Neuronal stem cell (in vitro differentiated cells): ENCODE measurements at regions not wholly inside any gene's neighbourhood (a gene's known extent, or its start where the extent isn't known, plus 50 kb on each side); places are given as distances from the start of the nearest gene placed in this dataset.

Experiments used
- DNase-seq: peaks from one replicate; pipeline ENCODE4 v3.0.0-alpha.2; 2013; ENCODE audit warnings: low spot score
- H2AFZ ChIP-seq: one replicate; pipeline ENCODE4 v1.6.1; 2013; ENCODE audit warnings: mild to moderate bottlenecking, low read length, inconsistent platforms
- H2AK5ac ChIP-seq: 2 replicates; pipeline ENCODE4 v1.6.1; 2013; ENCODE audit warnings: low read depth, mild to moderate bottlenecking, inconsistent platforms, low read length, moderate library complexity, mixed read lengths
- H2BK120ac ChIP-seq: 2 replicates; pipeline ENCODE4 v1.6.1; 2013; ENCODE audit warnings: low read depth, mild to moderate bottlenecking, inconsistent platforms, low read length, moderate library complexity, mixed read lengths
- H2BK12ac ChIP-seq: one replicate; pipeline ENCODE4 v1.6.1; 2013; ENCODE audit warnings: low read length, inconsistent platforms
- H2BK15ac ChIP-seq: 2 replicates; pipeline ENCODE4 v1.6.1; 2013; ENCODE audit warnings: mild to moderate bottlenecking, low read length, inconsistent platforms, mixed read lengths
- H2BK5ac ChIP-seq: one replicate; pipeline ENCODE4 v1.6.1; 2013; ENCODE audit warnings: inconsistent platforms, mild to moderate bottlenecking, low read length, moderate library complexity
- H3K14ac ChIP-seq: one replicate; pipeline ENCODE4 v1.6.1; 2013; ENCODE audit warnings: low read length, inconsistent platforms
- H3K18ac ChIP-seq: 2 replicates; pipeline ENCODE4 v1.6.1; 2013; ENCODE audit warnings: low read length, inconsistent platforms
- H3K23ac ChIP-seq: 2 replicates; pipeline ENCODE4 v1.6.1; 2013; ENCODE audit warnings: low read depth, mild to moderate bottlenecking, mixed read lengths, low read length, inconsistent platforms; ENCODE audit not compliant: poor library complexity
- H3K27ac ChIP-seq: replicated peaks from 3 replicates; pipeline ENCODE4 v1.5.1; 2013; ENCODE audit warnings: low read length, inconsistent platforms
- H3K27me3 ChIP-seq, 3 experiments: 2 replicates each; pipeline ENCODE4 v1.6.1; 2013; ENCODE audit warnings: low read length in 3 of 3, mild to moderate bottlenecking in 2 of 3, inconsistent platforms in 1 of 3, low read depth in 1 of 3, mixed read lengths in 1 of 3, moderate library complexity in 1 of 3; ENCODE audit not compliant: control insufficient read depth in 3 of 3, insufficient read depth in 3 of 3
- H3K36me3 ChIP-seq, 2 donors: replicated peaks in 1 of 2; 2 replicates each; pipeline ENCODE4 v1.6.1; 2013; ENCODE audit warnings: low read length in 2 of 2; ENCODE audit not compliant: control insufficient read depth in 2 of 2, insufficient read depth in 2 of 2
- H3K4ac ChIP-seq: 2 replicates; pipeline ENCODE4 v1.6.1; 2013; ENCODE audit warnings: inconsistent platforms, mild to moderate bottlenecking, low read length, moderate library complexity
- H3K4me1 ChIP-seq, 2 donors: 1 replicate in 1 of 2; 2 replicates in 1 of 2; pipeline ENCODE4 v1.6.1; 2013; ENCODE audit warnings: low read length in 2 of 2, low read depth in 1 of 2; ENCODE audit not compliant: control insufficient read depth in 2 of 2, insufficient read depth in 1 of 2
- H3K4me2 ChIP-seq: one replicate; pipeline ENCODE4 v1.6.1; 2013; ENCODE audit warnings: mild to moderate bottlenecking, low read length, inconsistent platforms; ENCODE audit not compliant: insufficient read depth, poor library complexity, severe bottlenecking
- H3K4me3 ChIP-seq, 2 donors: 2 replicates each; pipeline ENCODE4 v1.5.1; 2013; ENCODE audit warnings: low read length in 2 of 2, mild to moderate bottlenecking in 2 of 2, inconsistent platforms in 1 of 2, moderate library complexity in 1 of 2
- H3K79me1 ChIP-seq: one replicate; pipeline ENCODE4 v1.6.1; 2013; ENCODE audit warnings: low read depth, mild to moderate bottlenecking, inconsistent platforms, low read length, moderate library complexity
- H3K9ac ChIP-seq: one replicate; pipeline ENCODE4 v1.6.1; 2013; ENCODE audit warnings: mild to moderate bottlenecking, low read depth, low read length, inconsistent platforms; ENCODE audit not compliant: poor library complexity
- H3K9me3 ChIP-seq, 2 donors: replicated peaks in 1 of 2; 2 replicates each; pipeline versions ENCODE3 to v1.6.1; 2013; ENCODE audit warnings: low read length in 2 of 2, mild to moderate bottlenecking in 2 of 2, inconsistent platforms in 1 of 2, low read depth in 1 of 2, mixed read lengths in 1 of 2, moderate library complexity in 1 of 2; ENCODE audit not compliant: control insufficient read depth in 2 of 2, insufficient read depth in 1 of 2
- H4K8ac ChIP-seq: one replicate; pipeline ENCODE4 v1.6.1; 2013; ENCODE audit warnings: low read depth, mild to moderate bottlenecking, inconsistent platforms, low read length, moderate library complexity
- H4K91ac ChIP-seq: one replicate; pipeline ENCODE4 v1.6.1; 2013; ENCODE audit warnings: low read length, low read depth, mild to moderate bottlenecking, inconsistent platforms; ENCODE audit not compliant: poor library complexity
- WGBS, 2 donors: extraction: QIAGEN DNeasy Blood & Tissue Kit; methylation state at CpG; one replicate each; pipeline ENCODE4 v1.1.7; 2013; ENCODE audit warnings: missing lambda C conversion rate in 2 of 2, mixed read lengths in 1 of 2; ENCODE audit not compliant: insufficient read length in 2 of 2, insufficient replicate concordance in 1 of 2; ENCODE audit errors: extremely low coverage in 2 of 2; 5-methylcytosine and 5-hydroxymethylcytosine counted together

- no peak overlapping the region for H3K4me2 ChIP-seq
- no peak overlapping the region for H3K23ac ChIP-seq
- H3K4me1 ChIP-seq, result peaks cover 1 to 11% of the 10 kb centered on the region in 2 donors
- H3K9ac ChIP-seq, result no peak overlapping the region
- H3K36me3 ChIP-seq, result no peaks in the 10 kb centered on the region
- no peaks in the 10 kb centered on the region for H3K79me1 ChIP-seq
- no peaks in the 10 kb centered on the region for H3K27me3 ChIP-seq
- no CpG with 5 or more reads among the region's 3 CpGs for WGBS, 2 donors
- H3K14ac ChIP-seq, result no peak overlapping the region
- H2BK5ac ChIP-seq, result no peak overlapping the region
- no peak overlapping the region for H2AK5ac ChIP-seq
- no peak overlapping the region for H2BK120ac ChIP-seq
- no peak overlapping the region for H2BK12ac ChIP-seq
- H2AFZ ChIP-seq, result no peak overlapping the region
- H4K91ac ChIP-seq, result no peak overlapping the region
- DNase-seq, result no peak
- no peak overlapping the region for H4K8ac ChIP-seq
- H3K4me3 ChIP-seq, result no peak overlapping the region
- H3K4ac ChIP-seq, result no peak overlapping the region
- H3K9me3 ChIP-seq, result peaks cover 0 to 2% of the 10 kb centered on the region in 2 donors
- no peak overlapping the region for H2BK15ac ChIP-seq
- no peak overlapping the region for H3K27ac ChIP-seq
- H3K18ac ChIP-seq, result no peak overlapping the region
Measured at GRCh38 chr10:3685384-3685783, 99.6 kb downstream of the KLF6 start.

GRCh38 chr10:3684891-3685290 is 100.1 kb downstream of the KLF6 start:
- H2AK5ac ChIP-seq, result no peak overlapping the region
- H3K4me2 ChIP-seq, result no peak overlapping the region
- H3K27ac ChIP-seq, result no peak overlapping the region
- H2BK120ac ChIP-seq, result no peak overlapping the region
- no peak overlapping the region for H3K9ac ChIP-seq
- no CpG with 5 or more reads among the region's 2 CpGs for WGBS, 2 donors
- H4K8ac ChIP-seq, result no peak overlapping the region
- no peak overlapping the region for H3K23ac ChIP-seq
- no peak overlapping the region for H3K4ac ChIP-seq
- no peak overlapping the region for H2AFZ ChIP-seq
- H3K14ac ChIP-seq, result no peak overlapping the region
- no peak for DNase-seq
- H2BK5ac ChIP-seq, result no peak overlapping the region
- H3K79me1 ChIP-seq, result no peaks in the 10 kb centered on the region
- no peak overlapping the region for H2BK15ac ChIP-seq
- H2BK12ac ChIP-seq, result no peak overlapping the region
- peaks cover 1 to 11% of the 10 kb centered on the region in 2 donors for H3K4me1 ChIP-seq
- no peak overlapping the region for H3K18ac ChIP-seq
- no peak overlapping the region for H3K4me3 ChIP-seq
- H3K27me3 ChIP-seq, result no peaks in the 10 kb centered on the region
- no peak overlapping the region for H4K91ac ChIP-seq
- peaks cover 0 to 2% of the 10 kb centered on the region in 2 donors for H3K9me3 ChIP-seq
- no peaks in the 10 kb centered on the region for H3K36me3 ChIP-seq

GRCh38 chr10:3683560-3683959 is 101.4 kb downstream of the KLF6 start:
- Histone ChIP-seq H2BK12ac (no peak overlapping the region), H2BK5ac (no peak overlapping the region), H3K4me1 (peaks cover 1 to 8% of the 10 kb centered on the region in 2 donors), H3K9ac (no peak overlapping the region), H3K14ac (no peak overlapping the region), H3K27me3 (no peaks in the 10 kb centered on the region), H2BK15ac (no peak overlapping the region), H3K18ac (no peak overlapping the region), H3K23ac (no peak overlapping the region), H4K91ac (no peak overlapping the region), H3K4me2 (no peak overlapping the region), H3K9me3 (no peaks in the 10 kb centered on the region), H2AK5ac (no peak overlapping the region), H3K36me3 (no peaks in the 10 kb centered on the region), H3K4ac (no peak overlapping the region), H4K8ac (no peak overlapping the region), H3K4me3 (no peak overlapping the region), H2BK120ac (no peak overlapping the region), H3K27ac (no peak overlapping the region), H2AFZ (no peak overlapping the region), H3K79me1 (no peaks in the 10 kb centered on the region)
- no peak for DNase-seq
- no CpG with 5 or more reads among the region's 4 CpGs for WGBS, 2 donors

GRCh38 chr10:3682745-3683144 is 102.3 kb downstream of the KLF6 start:
- no peak overlapping the region for H2BK5ac ChIP-seq
- WGBS, 2 donors, result no CpG with 5 or more reads among the region's 6 CpGs
- no peak overlapping the region for H2AK5ac ChIP-seq
- H3K4me3 ChIP-seq, result no peak overlapping the region
- no peak overlapping the region for H3K9ac ChIP-seq
- H4K91ac ChIP-seq, result no peak overlapping the region
- H2BK12ac ChIP-seq, result no peak overlapping the region
- no peaks in the 10 kb centered on the region for H3K9me3 ChIP-seq
- DNase-seq, result no peak
- H2BK15ac ChIP-seq, result no peak overlapping the region
- no peaks in the 10 kb centered on the region for H3K79me1 ChIP-seq
- no peak overlapping the region for H4K8ac ChIP-seq
- no peak overlapping the region for H2BK120ac ChIP-seq
- H3K18ac ChIP-seq, result no peak overlapping the region
- H3K36me3 ChIP-seq, result no peaks in the 10 kb centered on the region
- no peak overlapping the region for H2AFZ ChIP-seq
- peaks cover 1 to 8% of the 10 kb centered on the region in 2 donors for H3K4me1 ChIP-seq
- H3K23ac ChIP-seq, result no peak overlapping the region
- H3K4ac ChIP-seq, result no peak overlapping the region
- no peaks in the 10 kb centered on the region for H3K27me3 ChIP-seq
- H3K14ac ChIP-seq, result no peak overlapping the region
- H3K4me2 ChIP-seq, result no peak overlapping the region
- no peak overlapping the region for H3K27ac ChIP-seq
